T-helper 17 cell (primary cell): ENCODE measurements at regions not wholly inside any gene's neighbourhood (a gene's known extent, or its start where the extent isn't known, plus 50 kb on each side); places are given as distances from the start of the nearest gene placed in this dataset.

Experiments used
- ATAC-seq: fragments of 150-1000 bp; cut with Tn5 transposase; 2 replicates; pipeline ENCODE4 v1.10.0; 2021; ENCODE audit warnings: mild to moderate bottlenecking, moderate library complexity
- DNase-seq, 3 donors: peaks; one replicate each; pipeline versions ENCODE4 v3.0.0 to v3.0.0-alpha.2; 2020 to 2021
- H3K9me3 ChIP-seq: one replicate; pipeline ENCODE4 v1.7.0; 2013; ENCODE audit warnings: low read length, mild to moderate bottlenecking; ENCODE audit not compliant: control insufficient read depth, poor library complexity, severe bottlenecking
- H3K27ac Mint-ChIP-seq: one replicate; pipeline ENCODE4 v1.8.0; 2022; ENCODE audit warnings: mild to moderate bottlenecking, moderate library complexity, mixed read lengths
- H3K27me3 Mint-ChIP-seq: one replicate; pipeline ENCODE4 v1.8.0; 2022; ENCODE audit warnings: mixed read lengths
- H3K36me3 Mint-ChIP-seq: one replicate; pipeline ENCODE4 v1.8.0; 2022; ENCODE audit warnings: low read depth, mixed read lengths
- H3K4me1 Mint-ChIP-seq: one replicate; pipeline ENCODE4 v1.8.0; 2022; ENCODE audit warnings: mild to moderate bottlenecking, mixed read lengths
- H3K4me3 Mint-ChIP-seq: one replicate; pipeline ENCODE4 v1.8.0; 2022; ENCODE audit warnings: mild to moderate bottlenecking, moderate library complexity, mixed read lengths

- Mint-ChIP-seq H3K4me1 (no peaks in the 10 kb centered on the region), H3K27me3 (peaks cover 8% of the 10 kb centered on the region), H3K36me3 (peaks cover 3% of the 10 kb centered on the region), H3K4me3 (no peak overlapping the region), H3K27ac (no peak overlapping the region)
- DNase-seq (no peak), ATAC-seq (no peak)
- no peaks in the 10 kb centered on the region for H3K9me3 ChIP-seq
Observed at GRCh38 chr4:100970414-100970813, 376.9 kb downstream of the PPP3CA start.

GRCh38 chr4:100969925-100970324 lies 377.4 kb downstream of the PPP3CA start:
- no peak for DNase-seq
- H3K27ac Mint-ChIP-seq: no peak overlapping the region
- peaks cover 8% of the 10 kb centered on the region for H3K27me3 Mint-ChIP-seq
- H3K9me3 ChIP-seq: no peaks in the 10 kb centered on the region
- H3K4me1 Mint-ChIP-seq: no peaks in the 10 kb centered on the region
- no peak overlapping the region for H3K4me3 Mint-ChIP-seq
- H3K36me3 Mint-ChIP-seq: peaks cover 3% of the 10 kb centered on the region
- no peak for ATAC-seq

GRCh38 chr4:100968046-100968445 lies 379.3 kb downstream of the PPP3CA start:
- H3K9me3 ChIP-seq: no peaks in the 10 kb centered on the region
- no peak overlapping the region for H3K27ac Mint-ChIP-seq
- peaks cover 8% of the 10 kb centered on the region for H3K27me3 Mint-ChIP-seq
- H3K36me3 Mint-ChIP-seq: peaks cover 3% of the 10 kb centered on the region
- DNase-seq: no peak
- no peaks in the 10 kb centered on the region for H3K4me1 Mint-ChIP-seq
- no peak for ATAC-seq
- H3K4me3 Mint-ChIP-seq: no peak overlapping the region

- Mint-ChIP-seq H3K36me3 (no peaks in the 10 kb centered on the region), H3K27ac (no peak overlapping the region)
Observed at GRCh38 chr4:100963627-100964026, 383.7 kb downstream of the PPP3CA start.

DNA sequence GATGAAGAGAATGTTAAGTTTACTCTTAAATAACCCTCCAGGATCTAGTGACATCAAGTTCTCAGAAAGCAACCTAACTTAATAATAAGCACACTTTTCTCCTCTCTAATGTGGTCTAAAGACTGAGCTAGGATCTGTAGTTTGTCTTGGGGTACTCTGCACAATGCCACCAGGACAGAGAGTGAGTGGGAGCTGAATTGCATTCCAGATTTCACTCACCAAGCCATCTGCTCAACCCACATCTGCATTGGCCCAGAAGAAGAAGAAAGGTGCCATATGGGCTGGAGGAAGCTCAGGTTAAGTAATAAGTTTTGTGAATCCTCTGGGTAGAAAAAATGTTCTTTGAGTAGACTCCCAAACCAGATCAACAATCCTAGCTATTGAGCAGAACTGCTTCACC lies 384.6 kb downstream of the PPP3CA start:
- Mint-ChIP-seq H3K27me3 (no peaks in the 10 kb centered on the region), H3K4me1 (no peaks in the 10 kb centered on the region), H3K36me3 (no peaks in the 10 kb centered on the region), H3K4me3 (no peak overlapping the region), H3K27ac (no peak overlapping the region)
- DNase-seq (no peak), ATAC-seq (no peak)
- H3K9me3 ChIP-seq: no peaks in the 10 kb centered on the region

More at GRCh38 chr4:100963627-100964026, 383.7 kb downstream of the PPP3CA start:
- Mint-ChIP-seq H3K4me3 (no peak overlapping the region), H3K27me3 (no peaks in the 10 kb centered on the region), H3K4me1 (no peaks in the 10 kb centered on the region)
- DNase-seq (no peak), ATAC-seq (no peak)
- no peaks in the 10 kb centered on the region for H3K9me3 ChIP-seq

GRCh38 chr4:100960232-100960631 lies 387.1 kb downstream of the PPP3CA start:
- ATAC-seq: no peak
- DNase-seq: no peak
- Mint-ChIP-seq H3K27ac (no peak overlapping the region), H3K4me3 (no peak overlapping the region), H3K4me1 (no peaks in the 10 kb centered on the region), H3K36me3 (no peaks in the 10 kb centered on the region), H3K27me3 (no peaks in the 10 kb centered on the region)
- no peaks in the 10 kb centered on the region for H3K9me3 ChIP-seq

- H3K27ac Mint-ChIP-seq: no peak overlapping the region
- ATAC-seq (no peak), DNase-seq (no peak)
- H3K27me3 Mint-ChIP-seq: no peaks in the 10 kb centered on the region
- H3K4me1 Mint-ChIP-seq: no peaks in the 10 kb centered on the region
- H3K9me3 ChIP-seq: no peaks in the 10 kb centered on the region
- peaks cover 2% of the 10 kb centered on the region for H3K36me3 Mint-ChIP-seq
- no peak overlapping the region for H3K4me3 Mint-ChIP-seq
Observed at GRCh38 chr4:100954046-100954445, 393.3 kb downstream of the PPP3CA start.

- no peak overlapping the region for H3K27ac Mint-ChIP-seq
- no peaks in the 10 kb centered on the region for H3K4me1 Mint-ChIP-seq
- ATAC-seq: no peak
- no peak overlapping the region for H3K4me3 Mint-ChIP-seq
- no peaks in the 10 kb centered on the region for H3K27me3 Mint-ChIP-seq
- DNase-seq: no peak
- H3K36me3 Mint-ChIP-seq: peaks cover 2% of the 10 kb centered on the region
- no peaks in the 10 kb centered on the region for H3K9me3 ChIP-seq
Observed at GRCh38 chr4:100953616-100954015, 393.7 kb downstream of the PPP3CA start.

DNA sequence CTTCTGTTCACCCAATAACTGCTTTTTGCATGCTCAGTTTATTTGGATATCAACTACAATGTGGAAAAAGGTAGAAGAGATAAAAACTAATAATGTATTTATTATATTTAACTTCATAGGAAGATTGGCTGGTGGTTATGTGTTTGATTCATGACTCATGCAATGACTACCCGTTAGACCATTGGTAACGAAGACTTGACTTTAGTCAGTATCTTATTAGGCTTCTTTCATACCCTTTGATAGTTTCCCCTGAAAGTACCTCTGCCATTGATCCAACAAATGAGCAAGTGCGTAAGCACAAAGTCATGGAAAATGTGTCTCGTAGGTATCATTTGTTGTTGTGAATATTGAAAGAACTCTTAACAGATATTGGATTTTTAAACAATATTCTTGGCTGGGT lies 394.7 kb downstream of the PPP3CA start:
- no peak for ATAC-seq
- Mint-ChIP-seq H3K27ac (no peak overlapping the region), H3K27me3 (no peaks in the 10 kb centered on the region), H3K36me3 (peaks cover 2% of the 10 kb centered on the region), H3K4me3 (no peak overlapping the region), H3K4me1 (no peaks in the 10 kb centered on the region)
- DNase-seq: no peak
- no peaks in the 10 kb centered on the region for H3K9me3 ChIP-seq

DNA sequence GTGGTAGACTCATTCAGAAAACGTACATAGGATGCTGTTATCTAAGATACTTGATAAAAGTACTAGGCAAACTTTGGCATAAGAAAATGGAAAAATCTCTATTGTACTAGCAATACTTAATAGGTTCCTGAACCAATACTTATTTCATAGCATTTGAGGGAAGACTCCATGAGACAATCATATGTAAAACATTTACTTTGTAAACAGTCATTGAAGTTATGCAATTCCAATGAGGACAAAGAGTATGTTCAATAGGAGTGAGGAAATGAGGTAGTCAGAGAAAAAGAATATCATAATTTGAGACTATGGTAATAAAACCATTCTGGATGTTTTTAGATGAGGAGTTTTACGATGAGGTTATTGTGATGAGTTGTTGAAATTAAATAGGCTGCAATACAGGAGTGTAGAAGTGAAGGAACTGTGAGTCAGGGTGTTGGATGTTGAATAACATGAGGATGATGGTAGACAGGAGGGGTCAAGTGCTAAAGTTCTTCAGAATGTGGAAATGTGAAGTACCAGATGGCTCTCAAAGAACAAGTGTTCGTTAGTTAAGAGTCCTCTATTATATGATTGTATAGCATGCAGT lies 397.9 kb downstream of the PPP3CA start:
- Mint-ChIP-seq H3K27ac (no peak overlapping the region), H3K27me3 (no peaks in the 10 kb centered on the region), H3K36me3 (peaks cover 2% of the 10 kb centered on the region), H3K4me3 (no peak overlapping the region), H3K4me1 (no peaks in the 10 kb centered on the region)
- ATAC-seq (no peak), DNase-seq (no peak)
- no peaks in the 10 kb centered on the region for H3K9me3 ChIP-seq

- Mint-ChIP-seq H3K4me1 (no peaks in the 10 kb centered on the region), H3K4me3 (no peak overlapping the region), H3K27me3 (no peaks in the 10 kb centered on the region), H3K36me3 (peaks cover 2% of the 10 kb centered on the region), H3K27ac (no peak overlapping the region)
- DNase-seq: no peak
- ATAC-seq: no peak
- H3K9me3 ChIP-seq: no peaks in the 10 kb centered on the region
Observed at GRCh38 chr4:100948911-100949310, 398.4 kb downstream of the PPP3CA start.

GRCh38 chr4:100945789-100946188 lies 401.5 kb downstream of the PPP3CA start:
- DNase-seq: no peak
- Mint-ChIP-seq H3K27ac (no peak overlapping the region), H3K27me3 (no peaks in the 10 kb centered on the region), H3K4me3 (no peak overlapping the region), H3K4me1 (no peaks in the 10 kb centered on the region), H3K36me3 (peaks cover 2% of the 10 kb centered on the region)
- no peaks in the 10 kb centered on the region for H3K9me3 ChIP-seq
- ATAC-seq: no peak

DNA sequence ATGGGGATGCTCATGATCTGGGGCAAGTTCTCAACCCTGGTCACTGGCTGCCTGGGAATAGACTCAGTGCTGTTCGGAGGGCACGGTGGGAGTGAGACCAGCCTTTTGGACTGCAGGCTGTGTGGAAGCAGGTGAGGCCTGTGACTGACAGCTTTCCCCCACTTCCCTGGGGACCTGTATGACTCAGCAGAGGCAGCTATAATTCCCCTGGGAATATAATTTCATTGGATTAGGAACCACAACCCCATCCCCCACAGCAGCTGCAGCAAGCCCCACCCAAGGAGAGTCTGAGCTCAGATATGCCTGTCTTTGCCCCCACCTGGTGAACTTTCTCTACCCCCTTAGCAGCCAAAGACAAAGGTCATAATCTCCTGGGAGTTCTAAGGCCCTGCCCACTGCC lies 408.6 kb downstream of the PPP3CA start:
- DNase-seq (no peak), ATAC-seq (no peak)
- H3K36me3 Mint-ChIP-seq: no peaks in the 10 kb centered on the region
- H3K27me3 Mint-ChIP-seq: no peaks in the 10 kb centered on the region
- H3K27ac Mint-ChIP-seq: no peak overlapping the region
- no peaks in the 10 kb centered on the region for H3K9me3 ChIP-seq
- H3K4me3 Mint-ChIP-seq: no peak overlapping the region
- peaks cover 4% of the 10 kb centered on the region for H3K4me1 Mint-ChIP-seq

GRCh38 chr4:100936661-100937375 lies 410.5 kb downstream of the PPP3CA start:
- ATAC-seq: no peak

More at GRCh38 chr4:100936661-100937375, 410.5 kb downstream of the PPP3CA start:
- DNase-seq: no peak
- H3K4me1 Mint-ChIP-seq: peaks cover 21% of the 10 kb centered on the region
- H3K27ac Mint-ChIP-seq: no peak overlapping the region
- H3K36me3 Mint-ChIP-seq: no peaks in the 10 kb centered on the region
- H3K9me3 ChIP-seq: no peaks in the 10 kb centered on the region
- H3K27me3 Mint-ChIP-seq: peaks cover 6% of the 10 kb centered on the region
- H3K4me3 Mint-ChIP-seq: no peak overlapping the region
